HepG2 (cell line): ENCODE measurements at regions not wholly inside any gene's neighbourhood (a gene's known extent, or its start where the extent isn't known, plus 50 kb on each side); places are given as distances from the start of the nearest gene placed in this dataset.
A peak's percentile ranks its signal among the peaks of the same experiment; 100 is the strongest.

Source experiments
- ATAC-seq: fragments of 200-7000 bp; cut with Tn5 transposase; 3 replicates; pipeline ENCODE4 v1.9.1; 2020; ENCODE audit warnings: mild to moderate bottlenecking, moderate library complexity
- BruUV-seq: library from RNA; stranded (reverse); fragments of 400-500 nt; replicated peaks from 2 replicates; lab custom pipeline; 2021; lab: Mats Ljungman, UMichigan
- CTCF ChIA-PET: fragments of 300-600 bp; formaldehyde crosslinking; extraction: SDS; loops from one replicate; lab custom pipeline; 2021; ENCODE audit warnings: low total read pairs, inconsistent platforms, low intra/inter-chr PET ratio; lab: Yijun Ruan, JAX
- POLR2A ChIA-PET: fragments of 350-600 bp; sonication (Branson Sonifier 250); formaldehyde crosslinking; loops from one replicate; lab custom pipeline; 2020; ENCODE audit warnings: antibody characterized with exemption, inconsistent platforms; lab: Yijun Ruan, JAX
- DNase-seq: peaks from one replicate; pipeline ENCODE4 v3.0.0-alpha.2; 2015; ENCODE audit warnings: low spot score
- FAIRE-seq: peaks from 3 replicates; lab custom pipeline; 2011; peaks lifted over from hg19 to GRCh38; lab: Jason Lieb, UNC
- H2AFZ ChIP-seq: one replicate; pipeline ENCODE4 v1.6.1; 2011; ENCODE audit warnings: low read length, inconsistent platforms
- H3K27ac ChIP-seq: fragments of 300-600 bp; 3 replicates; pipeline ENCODE4 v1.8.0; 2011; ENCODE audit warnings: mixed run types, mild to moderate bottlenecking, mixed read lengths, low read length, inconsistent platforms; ENCODE audit not compliant: insufficient read depth; ENCODE audit errors: extremely low read length
- H3K27me3 ChIP-seq, 2 experiments: fragments of 200-600 bp in 1 of 2; 2 replicates in 1 of 2; 3 replicates in 1 of 2; pipeline versions ENCODE4 v1.6.0 to v1.8.0; 2011; ENCODE audit warnings: low read length in 2 of 2, mild to moderate bottlenecking in 2 of 2, moderate library complexity in 2 of 2, inconsistent platforms in 1 of 2; ENCODE audit not compliant: insufficient read depth in 2 of 2, control insufficient read depth in 1 of 2
- H3K36me3 ChIP-seq, 2 experiments: fragments of 200-600 bp in 1 of 2; replicated peaks in 1 of 2; 2 replicates in 1 of 2; 3 replicates in 1 of 2; pipeline versions ENCODE4 v1.5.1 to v1.8.0; 2011; ENCODE audit warnings: low read length in 2 of 2, inconsistent platforms in 1 of 2; ENCODE audit not compliant: insufficient read depth in 2 of 2, control insufficient read depth in 1 of 2
- H3K4me1 ChIP-seq: 2 replicates; pipeline ENCODE4 v1.5.1; 2012; ENCODE audit warnings: low read length, inconsistent platforms; ENCODE audit not compliant: insufficient read depth
- H3K4me2 ChIP-seq: 2 replicates; pipeline ENCODE4 v1.6.0; 2011; ENCODE audit warnings: low read depth, low read length, inconsistent platforms
- H3K4me3 ChIP-seq, 3 experiments: fragments of 200-600 bp in 1 of 3; sonication (generic), shearing (Covaris generic) in 1 of 3; replicated peaks in 1 of 3; 2 replicates each; pipeline ENCODE4 v1.5.1; 2011 to 2016; ENCODE audit warnings: low read length in 3 of 3, inconsistent platforms in 2 of 3, low read depth in 2 of 3, mild to moderate bottlenecking in 2 of 3, control low read depth in 1 of 3, mixed read lengths in 1 of 3; ENCODE audit not compliant: insufficient read depth in 1 of 3
- H3K79me2 ChIP-seq: one replicate; pipeline ENCODE4 v1.6.1; 2011; ENCODE audit warnings: low read length, inconsistent platforms; ENCODE audit not compliant: insufficient read depth
- H3K9ac ChIP-seq: 2 replicates; pipeline ENCODE4 v1.6.0; 2011; ENCODE audit warnings: mild to moderate bottlenecking, low read depth, low read length, inconsistent platforms; ENCODE audit not compliant: insufficient read depth
- H3K9me3 ChIP-seq: 2 replicates; pipeline ENCODE4 v1.5.1; 2012; ENCODE audit warnings: mild to moderate bottlenecking, low read length
- H4K20me1 ChIP-seq: 2 replicates; pipeline ENCODE4 v1.6.0; 2011; ENCODE audit warnings: inconsistent platforms, mild to moderate bottlenecking, low read length, moderate library complexity; ENCODE audit not compliant: insufficient read depth
- ARNT2 ChIP-seq: sonication (generic); formaldehyde crosslinking; IDR thresholded peaks from 2 replicates; pipeline ENCODE4 v1.8.0; 2022; ENCODE audit warnings: mild to moderate bottlenecking, low read depth, missing genetic modification reagents, moderate library complexity
- CEBPB ChIP-seq: IDR thresholded peaks from 2 replicates; pipeline ENCODE4 v1.6.1; 2011; ENCODE audit warnings: low read depth, low read length, improper control_type of control experiment, borderline replicate concordance
- GATAD1 ChIP-seq: IDR thresholded peaks from 2 replicates; pipeline ENCODE4 v1.6.1; 2016; ENCODE audit warnings: missing genetic modification reagents, missing compliant biosample characterization
- HDAC6 ChIP-seq: fragments of 200-600 bp; sonication (generic); IDR thresholded peaks from 2 replicates; pipeline ENCODE4 v1.7.0; 2017; ENCODE audit warnings: mild to moderate bottlenecking, antibody characterized with exemption, low read length, low read depth
- MAFF ChIP-seq: IDR thresholded peaks from 2 replicates; pipeline ENCODE4 v1.6.1; 2011; ENCODE audit warnings: low read depth, low read length, improper control_type of control experiment
- MAFK ChIP-seq, 2 experiments: IDR thresholded peaks in 1 of 2; conservative IDR thresholded peaks in 1 of 2; 2 replicates each; pipeline ENCODE4 v1.6.1; 2011; ENCODE audit warnings: improper control_type of control experiment in 2 of 2, low read length in 2 of 2
- RORA ChIP-seq: sonication (generic); formaldehyde crosslinking; IDR thresholded peaks from 2 replicates; pipeline ENCODE4 v1.5.0; 2020; ENCODE audit warnings: mild to moderate bottlenecking, missing genetic modification reagents, moderate library complexity
- SOX6 ChIP-seq, 2 experiments: fragments of 450-650 bp in 1 of 2; sonication (generic) in 1 of 2; formaldehyde crosslinking in 1 of 2; IDR thresholded peaks; 2 replicates each; pipeline versions ENCODE4 v1.4.0 to v1.6.1; 2017 to 2020; ENCODE audit warnings: antibody characterized with exemption in 1 of 2, mild to moderate bottlenecking in 1 of 2, missing genetic modification reagents in 1 of 2
- ZNF101 ChIP-seq: sonication (generic); formaldehyde crosslinking; IDR thresholded peaks from 2 replicates; pipeline ENCODE4 v1.4.0; 2020; ENCODE audit warnings: mild to moderate bottlenecking, low read depth, missing genetic modification reagents, borderline replicate concordance
- ZNF282 ChIP-seq: fragments of 450-650 bp; IDR thresholded peaks from 2 replicates; pipeline ENCODE4 v1.6.1; 2018; ENCODE audit not compliant: partially characterized antibody
- ZNF33B ChIP-seq: sonication (generic); formaldehyde crosslinking; IDR thresholded peaks from 2 replicates; pipeline ENCODE4 v1.5.1; 2020; ENCODE audit warnings: mild to moderate bottlenecking, missing genetic modification reagents
- ZNF567 ChIP-seq: sonication (generic); formaldehyde crosslinking; IDR thresholded peaks from 2 replicates; pipeline ENCODE4 v1.8.1; 2023; ENCODE audit warnings: mild to moderate bottlenecking, missing genetic modification reagents, borderline replicate concordance
- ZNF577 ChIP-seq: sonication (generic); formaldehyde crosslinking; IDR thresholded peaks from 2 replicates; pipeline ENCODE4 v1.4.0; 2020; ENCODE audit warnings: mild to moderate bottlenecking, low read depth, missing genetic modification reagents, borderline replicate concordance
- ZNF850 ChIP-seq: sonication (generic); formaldehyde crosslinking; conservative IDR thresholded peaks from 2 replicates; pipeline ENCODE4 v1.9.0; 2021; ENCODE audit warnings: mild to moderate bottlenecking, missing genetic modification reagents
- ZSCAN12 ChIP-seq: sonication (generic); formaldehyde crosslinking; IDR thresholded peaks from 2 replicates; pipeline ENCODE4 v1.9.0; 2021; ENCODE audit warnings: mild to moderate bottlenecking, missing genetic modification reagents
- WGBS: methylation state at CpG from one replicate; pipeline ENCODE4 v1.1.6; 2017; ENCODE audit warnings: low lambda C conversion rate; 5-methylcytosine and 5-hydroxymethylcytosine counted together
- in situ Hi-C: cut with HindIII; loops from 2 replicates; pipeline ENCODE4 v1.10.0; 2017; ENCODE audit warnings: low pct_unique_long_range_greater_than_20kb; ENCODE audit not compliant: extremely low pct_ligation_motif_present
- intact Hi-C: fragments of 100-400 bp; cut with micrococcal nuclease; formaldehyde crosslinking; loops from one replicate; pipeline ENCODE4 v1.10.0; 2022; ENCODE audit not compliant: unreplicated experiment
- TF ChIP-seq, protein P1 (sequence below): sonication (generic); IDR thresholded peaks from 2 replicates; pipeline ENCODE4 v1.6.1; 2016; ENCODE audit warnings: low read depth, borderline replicate concordance
- TF ChIP-seq, protein P2 (sequence below): sonication (generic); formaldehyde crosslinking; IDR thresholded peaks from 2 replicates; pipeline ENCODE4 v1.8.1; 2023; ENCODE audit warnings: missing genetic modification reagents, mild to moderate bottlenecking, borderline replicate concordance

DNA sequence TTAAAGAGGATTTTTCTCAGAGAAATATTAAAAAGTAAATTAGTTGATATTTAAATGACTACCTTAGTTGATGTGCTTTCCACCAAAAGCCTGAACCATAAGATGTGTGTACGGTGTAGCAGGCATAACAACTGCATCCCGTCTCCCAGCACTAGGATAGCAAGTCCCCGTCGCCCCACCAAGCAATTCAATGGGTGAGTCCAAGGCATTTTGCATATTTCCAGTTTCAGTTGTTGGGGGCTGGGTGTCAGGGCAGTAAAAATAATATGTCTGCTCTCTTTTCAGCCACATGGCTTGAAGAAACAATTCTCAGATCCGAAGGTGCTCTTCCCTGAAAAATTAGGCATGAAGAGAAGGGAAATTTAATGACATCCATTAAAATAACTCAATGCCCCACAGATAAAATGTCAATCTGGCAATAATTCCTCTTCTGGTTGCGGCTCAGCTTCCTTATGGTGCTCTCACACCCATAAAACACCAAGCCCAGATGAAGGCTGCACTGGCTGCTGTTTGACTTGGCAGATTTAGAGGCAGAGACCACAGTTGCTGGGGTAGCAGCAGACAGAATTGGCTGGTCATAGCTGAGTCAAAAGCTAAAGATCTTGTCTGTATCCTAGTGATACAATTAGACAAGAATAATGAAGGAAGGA lies 124.4 kb upstream of the ADCY2 start:
- no peaks in the 10 kb centered on the region for H3K4me1 ChIP-seq
- no peak overlapping the region for H3K27ac ChIP-seq
- H3K36me3 ChIP-seq, result no peaks in the 10 kb centered on the region
- no peak overlapping the region for H3K4me3 ChIP-seq
- H3K79me2 ChIP-seq, result no peaks in the 10 kb centered on the region
- DNase-seq (no peak), FAIRE-seq (no peak), ATAC-seq (no peak)
- no peak overlapping the region for H2AFZ ChIP-seq
- WGBS, result 7% methylated on average over 6 of the region's 6 CpGs
- ChIA-PET POLR2A (no interaction called here), CTCF (no interaction called here)
- TF ChIP-seq ZNF33B (no peak), ZSCAN12 (CRISPR knock-in tag) (no peak), MAFK (conservative IDR thresholded peaks at IDR 0.05 in 1 of 2, IDR thresholded peaks at IDR 0.05 in 1 of 2; ENCODE audit: low read length in 2 of 2) (0 out of 4 replicates have a peak, but pooled peaks of 1 of the 2 experiments have one; percentile 20), MAFF (0 out of 2 replicates have a peak, but pooled peaks have one; percentile 10)
- BruUV-seq, result no TSS peak
- no peaks in the 10 kb centered on the region; a peak in 1 of 5 replicates for H3K27me3 ChIP-seq
- intact Hi-C loops, result loop anchor here (1.0 kb wide), 1 partner anchor 42 kb away; no protein-coding TSS in a partner anchor
- H3K9ac ChIP-seq, result no peak overlapping the region
- no peaks in the 10 kb centered on the region for H4K20me1 ChIP-seq
- in situ Hi-C loops, result loop anchor here (25.0 kb wide), 1 partner anchor 491 kb away; no protein-coding TSS in a partner anchor
- no peaks in the 10 kb centered on the region for H3K9me3 ChIP-seq
- no peak overlapping the region for H3K4me2 ChIP-seq

DNA sequence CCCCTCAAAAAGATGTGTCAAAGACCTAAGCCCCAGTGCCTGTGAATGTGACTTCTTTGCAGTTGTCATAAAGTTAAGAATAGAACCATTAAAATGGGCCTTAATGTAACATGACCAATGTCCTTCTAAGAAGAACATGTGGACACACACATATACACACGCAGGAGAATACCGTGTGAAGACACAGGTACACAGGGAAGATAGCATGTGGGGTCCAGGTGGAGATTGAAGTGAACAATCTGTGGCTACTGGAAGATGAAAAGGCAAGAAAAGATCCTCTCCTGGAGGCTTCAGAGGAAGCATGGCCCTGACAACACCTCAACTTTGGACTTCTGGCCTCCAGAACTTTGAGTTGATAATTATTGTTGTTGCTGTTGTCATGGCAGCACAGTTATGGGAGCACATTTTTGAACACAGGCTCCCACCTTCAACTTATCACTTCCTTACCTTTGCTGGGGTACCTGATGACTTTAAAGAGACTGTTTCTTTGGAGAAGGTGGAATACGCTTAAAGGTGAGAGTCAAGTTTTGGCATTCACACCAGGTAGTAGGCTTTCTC lies 123.5 kb upstream of the ADCY2 start:
- CTCF ChIA-PET, result no interaction called here
- FAIRE-seq, result no peak
- intact Hi-C loops, result loop anchor here (1.0 kb wide), 1 partner anchor 43 kb away; no protein-coding TSS in a partner anchor
- no peaks in the 10 kb centered on the region for H3K79me2 ChIP-seq
- no peak for ATAC-seq
- BruUV-seq, result no TSS peak
- H3K4me3 ChIP-seq, result no peak overlapping the region
- H4K20me1 ChIP-seq, result no peaks in the 10 kb centered on the region
- no peak overlapping the region for H3K4me2 ChIP-seq
- H3K36me3 ChIP-seq, result no peaks in the 10 kb centered on the region
- no peak overlapping the region for H3K9ac ChIP-seq
- TF ChIP-seq ZNF567 (CRISPR knock-in tag) (no peak), SOX6 (IDR thresholded peaks at IDR 0.05) (no peak), SOX6 (CRISPR knock-in tag; IDR thresholded peaks at IDR 0.05) (no peak), ZNF850 (CRISPR knock-in tag) (no peak), ZNF282 (no peak), ARNT2 (CRISPR knock-in tag) (no peak), HDAC6 (no peak), ZNF577 (CRISPR knock-in tag) (no peak), RORA (no peak), ZNF101 (CRISPR knock-in tag) (no peak), CEBPB (no peak), GATAD1 (CRISPR knock-in tag) (no peak)
- TF ChIP-seq, protein P1, sequence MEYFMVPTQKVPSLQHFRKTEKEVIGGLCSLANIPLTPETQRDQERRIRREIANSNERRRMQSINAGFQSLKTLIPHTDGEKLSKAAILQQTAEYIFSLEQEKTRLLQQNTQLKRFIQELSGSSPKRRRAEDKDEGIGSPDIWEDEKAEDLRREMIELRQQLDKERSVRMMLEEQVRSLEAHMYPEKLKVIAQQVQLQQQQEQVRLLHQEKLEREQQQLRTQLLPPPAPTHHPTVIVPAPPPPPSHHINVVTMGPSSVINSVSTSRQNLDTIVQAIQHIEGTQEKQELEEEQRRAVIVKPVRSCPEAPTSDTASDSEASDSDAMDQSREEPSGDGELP, result no peak
- TF ChIP-seq, protein P2, sequence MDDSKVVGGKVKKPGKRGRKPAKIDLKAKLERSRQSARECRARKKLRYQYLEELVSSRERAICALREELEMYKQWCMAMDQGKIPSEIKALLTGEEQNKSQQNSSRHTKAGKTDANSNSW (CRISPR knock-in tag), result no peak
- TF ChIP-seq, all 625 proteins: peak for 0
- in situ Hi-C loops, result loop anchor here (25.0 kb wide), 1 partner anchor 490 kb away; no protein-coding TSS in a partner anchor
- Histone ChIP-seq H3K27me3 (no peaks in the 10 kb centered on the region), H3K27ac (no peak overlapping the region), H3K9me3 (no peaks in the 10 kb centered on the region), H2AFZ (no peak overlapping the region), H3K4me1 (no peaks in the 10 kb centered on the region)
- 11% methylated on average over 3 of the region's 3 CpGs for WGBS
- POLR2A ChIA-PET, result no interaction called here
- no peak for DNase-seq
